B cell (primary cell): ENCODE measurements at regions not wholly inside any gene's neighbourhood (a gene's known extent, or its start where the extent isn't known, plus 50 kb on each side); places are given as distances from the start of the nearest gene placed in this dataset.

Source experiments
- ATAC-seq: fragments of 200-7000 bp; cut with Tn5 transposase; one replicate; pipeline ENCODE4 v1.10.0; 2021; ENCODE audit warnings: low read depth, mild to moderate bottlenecking, moderate number of reproducible peaks, moderate library complexity
- CTCF ChIA-PET: fragments of 350-600 bp; sonication (Branson Sonifier 250); formaldehyde crosslinking; loops from one replicate; lab custom pipeline; 2021; ENCODE audit warnings: antibody characterized with exemption, inconsistent platforms; lab: Charles Lee
- POLR2A ChIA-PET: fragments of 350-600 bp; sonication (Branson Sonifier 250); formaldehyde crosslinking; loops from one replicate; lab custom pipeline; 2021; ENCODE audit warnings: antibody characterized with exemption; lab: Charles Lee
- DNase-seq: peaks from one replicate; pipeline ENCODE4 v3.0.0; 2013
- H2AFZ ChIP-seq: 2 replicates; pipeline ENCODE4 v1.6.1; 2012; ENCODE audit warnings: mild to moderate bottlenecking, low read depth, low read length; ENCODE audit not compliant: insufficient read depth, poor library complexity, severe bottlenecking
- H3K27ac ChIP-seq, 2 donors: 1 replicate in 1 of 2; 2 replicates in 1 of 2; pipeline ENCODE4 v1.5.1; 2012 to 2013; ENCODE audit warnings: low read length in 2 of 2, mild to moderate bottlenecking in 2 of 2, moderate library complexity in 1 of 2
- H3K27me3 ChIP-seq, 4 experiments: fragments of 200-600 bp in 1 of 4; sonication (generic) in 1 of 4; replicated peaks in 1 of 4; 1 replicate in 2 of 4; 2 replicates in 2 of 4; pipeline versions ENCODE4 v1.6.1 to v1.7.0; 2013 to 2016; ENCODE audit warnings: low read length in 3 of 4, mild to moderate bottlenecking in 2 of 4, mixed read lengths in 1 of 4, moderate library complexity in 1 of 4; ENCODE audit not compliant: insufficient read depth in 4 of 4, control insufficient read depth in 3 of 4; ENCODE audit errors: control extremely low read depth in 1 of 4
- H3K36me3 ChIP-seq, 2 experiments: replicated peaks in 1 of 2; 1 replicate in 1 of 2; 2 replicates in 1 of 2; pipeline versions ENCODE4 v1.6.1 to v1.7.1; 2013; ENCODE audit warnings: low read length in 1 of 2; ENCODE audit not compliant: insufficient read depth in 2 of 2, control insufficient read depth in 1 of 2; ENCODE audit errors: control extremely low read depth in 1 of 2, extremely low read depth in 1 of 2
- H3K4me1 ChIP-seq, 2 donors: fragments of 200-600 bp in 1 of 2; sonication (generic) in 1 of 2; 1 replicate in 1 of 2; 2 replicates in 1 of 2; pipeline versions ENCODE4 v1.5.1 to v1.6.1; 2013 to 2017; ENCODE audit warnings: low read length in 2 of 2; ENCODE audit not compliant: control insufficient read depth in 2 of 2, insufficient read depth in 2 of 2
- H3K4me2 ChIP-seq: replicated peaks from 2 replicates; pipeline ENCODE3; 2012; ENCODE audit warnings: mild to moderate bottlenecking, low read depth, low read length; ENCODE audit not compliant: poor library complexity, severe bottlenecking
- H3K4me3 ChIP-seq, 5 experiments: fragments of 200-600 bp in 1 of 5; sonication (generic) in 1 of 5; 1 replicate in 3 of 5; 2 replicates in 2 of 5; pipeline versions ENCODE4 v1.5.1 to v1.7.0; 2011 to 2016; ENCODE audit warnings: low read length in 4 of 5, mild to moderate bottlenecking in 4 of 5, low read depth in 2 of 5, control low read depth in 1 of 5, moderate library complexity in 1 of 5; ENCODE audit not compliant: insufficient read depth in 1 of 5; ENCODE audit errors: control extremely low read depth in 1 of 5, extremely low read depth in 1 of 5
- H3K79me2 ChIP-seq: fragments of 200-600 bp; sonication (generic); one replicate; pipeline ENCODE4 v1.6.0; 2016; ENCODE audit warnings: low read length; ENCODE audit not compliant: control insufficient read depth, insufficient read depth
- H3K9ac ChIP-seq: fragments of 200-600 bp; sonication (generic); 2 replicates; pipeline ENCODE4 v1.6.1; 2017; ENCODE audit warnings: mild to moderate bottlenecking, low read length, moderate library complexity
- H3K9me3 ChIP-seq, 3 donors: one replicate each; pipeline versions ENCODE4 v1.6.1 to v1.7.1; 2013; ENCODE audit warnings: low read length in 2 of 3; ENCODE audit not compliant: control insufficient read depth in 2 of 3, insufficient read depth in 1 of 3; ENCODE audit errors: control extremely low read depth in 1 of 3
- H4K20me1 ChIP-seq: 2 replicates; pipeline ENCODE4 v1.6.0; 2012; ENCODE audit warnings: mild to moderate bottlenecking, low read length; ENCODE audit not compliant: insufficient read depth, control insufficient read depth, poor library complexity, severe bottlenecking
- H3K27ac Mint-ChIP-seq: one replicate; pipeline ENCODE4 v1.8.0; 2021; ENCODE audit warnings: mixed read lengths
- H3K27me3 Mint-ChIP-seq: one replicate; pipeline ENCODE4 v1.8.0; 2021; ENCODE audit warnings: mixed read lengths
- H3K4me1 Mint-ChIP-seq: one replicate; pipeline ENCODE4 v1.8.0; 2021; ENCODE audit warnings: mixed read lengths
- H3K4me3 Mint-ChIP-seq: one replicate; pipeline ENCODE4 v1.8.0; 2021; ENCODE audit warnings: mixed read lengths
- H3K9me3 Mint-ChIP-seq: one replicate; pipeline ENCODE4 v1.8.0; 2022; ENCODE audit warnings: mixed read lengths; ENCODE audit not compliant: insufficient read depth
- EZH2 ChIP-seq: IDR thresholded peaks from 2 replicates; pipeline ENCODE4 v1.6.1; 2012; ENCODE audit warnings: borderline replicate concordance, low read depth, mild to moderate bottlenecking, moderate library complexity, low read length; ENCODE audit not compliant: insufficient read depth, poor library complexity, severe bottlenecking
- WGBS: methylation state at CpG from one replicate; pipeline ENCODE4 v1.1.5; 2013; ENCODE audit warnings: missing lambda C conversion rate; ENCODE audit not compliant: insufficient coverage; 5-methylcytosine and 5-hydroxymethylcytosine counted together
- intact Hi-C: fragments of 100-400 bp; cut with micrococcal nuclease; formaldehyde crosslinking; loops from one replicate; pipeline ENCODE4 v1.10.0; 2022
- TF ChIP-seq, protein P1 (sequence below): fragments of 200-600 bp; IDR thresholded peaks from one replicate; pipeline ENCODE4 v1.8.0; 2022; ENCODE audit warnings: antibody characterized with exemption, mild to moderate bottlenecking

DNA sequence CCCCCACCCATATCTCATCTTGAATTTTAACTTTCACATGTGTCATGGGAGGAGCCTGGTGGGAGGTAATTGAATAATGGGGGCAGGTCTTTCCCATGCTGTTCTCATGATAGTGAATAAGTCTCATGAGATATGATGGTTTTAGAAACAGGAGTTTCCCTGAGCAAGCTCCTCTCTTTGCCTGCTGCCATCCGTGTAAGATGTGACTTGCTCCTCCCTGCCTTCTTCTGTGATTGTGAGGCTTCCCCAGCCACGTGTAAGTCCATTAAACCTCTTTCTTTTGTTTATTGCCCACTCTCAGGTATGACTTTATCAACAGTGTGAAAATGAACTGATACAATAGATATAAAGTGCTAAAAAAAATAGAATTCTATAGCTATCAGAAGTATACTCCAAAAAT, 168.8 kb downstream of the CXCL12 start:
- Mint-ChIP-seq H3K9me3 (peaks cover 2% of the 10 kb centered on the region), H3K4me1 (no peaks in the 10 kb centered on the region), H3K27ac (no peak overlapping the region), H3K4me3 (no peak overlapping the region), H3K27me3 (no peaks in the 10 kb centered on the region)
- Histone ChIP-seq H3K9ac (no peak overlapping the region), H3K4me2 (no peak overlapping the region), H2AFZ (no peak overlapping the region), H4K20me1 (no peaks in the 10 kb centered on the region), H3K4me1 (no peaks in the 10 kb centered on the region), H3K9me3 (peaks cover 0 to 12% (median 4%) of the 10 kb centered on the region in 3 donors), H3K36me3 (no peaks in the 10 kb centered on the region), H3K27ac (no peak overlapping the region), H3K27me3 (no peaks in the 10 kb centered on the region), H3K4me3 (no peak overlapping the region), H3K79me2 (no peaks in the 10 kb centered on the region)
- TF ChIP-seq, protein P1, sequence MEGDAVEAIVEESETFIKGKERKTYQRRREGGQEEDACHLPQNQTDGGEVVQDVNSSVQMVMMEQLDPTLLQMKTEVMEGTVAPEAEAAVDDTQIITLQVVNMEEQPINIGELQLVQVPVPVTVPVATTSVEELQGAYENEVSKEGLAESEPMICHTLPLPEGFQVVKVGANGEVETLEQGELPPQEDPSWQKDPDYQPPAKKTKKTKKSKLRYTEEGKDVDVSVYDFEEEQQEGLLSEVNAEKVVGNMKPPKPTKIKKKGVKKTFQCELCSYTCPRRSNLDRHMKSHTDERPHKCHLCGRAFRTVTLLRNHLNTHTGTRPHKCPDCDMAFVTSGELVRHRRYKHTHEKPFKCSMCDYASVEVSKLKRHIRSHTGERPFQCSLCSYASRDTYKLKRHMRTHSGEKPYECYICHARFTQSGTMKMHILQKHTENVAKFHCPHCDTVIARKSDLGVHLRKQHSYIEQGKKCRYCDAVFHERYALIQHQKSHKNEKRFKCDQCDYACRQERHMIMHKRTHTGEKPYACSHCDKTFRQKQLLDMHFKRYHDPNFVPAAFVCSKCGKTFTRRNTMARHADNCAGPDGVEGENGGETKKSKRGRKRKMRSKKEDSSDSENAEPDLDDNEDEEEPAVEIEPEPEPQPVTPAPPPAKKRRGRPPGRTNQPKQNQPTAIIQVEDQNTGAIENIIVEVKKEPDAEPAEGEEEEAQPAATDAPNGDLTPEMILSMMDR, result no peak
- no peak for TF ChIP-seq EZH2
- CTCF ChIA-PET, result no interaction called here
- DNase-seq, result no peak
- no CpG with 5 or more reads among the region's 2 CpGs for WGBS
- intact Hi-C loops, result no loop called here
- no peak for ATAC-seq
- POLR2A ChIA-PET, result no interaction called here

DNA sequence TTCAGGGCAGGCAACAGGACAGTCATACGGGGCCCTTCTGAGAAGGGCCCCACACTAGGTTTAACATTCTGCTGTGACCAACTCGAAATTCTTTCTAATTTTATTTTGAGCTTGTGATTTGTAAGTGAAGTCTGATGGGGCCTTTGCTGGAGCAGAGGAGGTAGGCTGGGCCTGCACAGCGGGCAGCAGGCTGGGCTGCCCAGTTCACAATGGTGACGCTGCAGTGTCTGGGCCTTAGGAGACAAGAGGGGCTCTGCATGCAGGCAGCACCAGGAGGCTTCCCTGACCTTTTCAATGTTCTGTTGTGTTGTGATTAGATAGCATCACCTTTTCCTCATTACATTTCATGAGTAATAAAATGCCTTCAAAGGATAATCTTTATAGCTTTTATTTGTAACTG, 175.1 kb downstream of the CXCL12 start:
- H3K4me2 ChIP-seq, result no peak overlapping the region
- ChIA-PET CTCF (no interaction called here), POLR2A (no interaction called here)
- no peaks in the 10 kb centered on the region for H3K79me2 ChIP-seq
- no peak overlapping the region for H2AFZ ChIP-seq
- no peak overlapping the region for H3K27ac ChIP-seq
- no peak for TF ChIP-seq EZH2
- TF ChIP-seq, protein P1, result no peak
- no peaks in the 10 kb centered on the region for H4K20me1 ChIP-seq
- Mint-ChIP-seq H3K27me3 (no peaks in the 10 kb centered on the region), H3K27ac (no peak overlapping the region), H3K9me3 (no peaks in the 10 kb centered on the region), H3K4me3 (no peak overlapping the region), H3K4me1 (no peaks in the 10 kb centered on the region)
- ATAC-seq (no peak), DNase-seq (no peak)
- H3K36me3 ChIP-seq, result no peaks in the 10 kb centered on the region
- H3K4me1 ChIP-seq, result no peaks in the 10 kb centered on the region
- H3K9me3 ChIP-seq, result peaks cover 0 to 15% (median 0%) of the 10 kb centered on the region in 3 donors
- no peak overlapping the region for H3K9ac ChIP-seq
- no peaks in the 10 kb centered on the region for H3K27me3 ChIP-seq
- intact Hi-C loops, result no loop called here
- WGBS, result 93% methylated on average over 4 of the region's 4 CpGs
- H3K4me3 ChIP-seq, result no peak overlapping the region
